ENCODE measurements at regions not wholly inside any gene's neighbourhood (a gene's known extent, or its start where the extent isn't known, plus 50 kb on each side); places are given as distances from the start of the nearest gene placed in this dataset.
A peak's percentile ranks its signal among the peaks of the same experiment; 100 is the strongest.

- no peak for DNase-seq
- no peaks in the 10 kb centered on the region for H3K36me3 ChIP-seq (replicated peaks; ENCODE audit: insufficient read depth, low read length)
- no peak overlapping the region for H3K4me3 ChIP-seq (ENCODE audit: low read length)
- no peaks in the 10 kb centered on the region for H3K27me3 ChIP-seq (replicated peaks; ENCODE audit: insufficient read depth, low read length)
- H3K4me2 ChIP-seq (ENCODE audit: low read depth, low read length), result no peak overlapping the region
- no peak overlapping the region for H3K9ac ChIP-seq (ENCODE audit: low read length)
- H3F3A ChIP-seq (ENCODE audit: insufficient read depth, low read length), result peaks cover 23% of the 10 kb centered on the region
- peaks cover 44% of the 10 kb centered on the region for H3K4me1 ChIP-seq (ENCODE audit: low read length)
- H3K9me2 ChIP-seq (replicated peaks; ENCODE audit: insufficient read depth, low read length), result no peaks in the 10 kb centered on the region
- peak overlapping the region; percentile 95 for H3K27ac ChIP-seq (ENCODE audit: low read length)
- H4K20me1 ChIP-seq (ENCODE audit: insufficient read depth, low read length), result no peaks in the 10 kb centered on the region
- no peaks in the 10 kb centered on the region for H3K9me3 ChIP-seq (replicated peaks; ENCODE audit: insufficient read depth, low read length)
- no peaks in the 10 kb centered on the region for H3K79me2 ChIP-seq (ENCODE audit: low read length)
- peak overlapping the region; percentile 17; the same call in 1 of the 2 replicates for H2AFZ ChIP-seq (ENCODE audit: low read length)
- TF ChIP-seq CTCF (IDR thresholded peaks at IDR 0.05; ENCODE audit: low read length) (no peak), EZH2phosphoT487 (IDR thresholded peaks at IDR 0.05; ENCODE audit: low read length) (no peak), EZH2 (optimal IDR thresholded peaks at IDR 0.05; ENCODE audit: low read depth, low read length) (no peak)
These were observed 1235.2 kb downstream of the TBC1D22A start for GRCh38 chr22:47997612-47998011.

GRCh38 chr22:47997052-47997590, 1234.7 kb downstream of the TBC1D22A start:
- peaks cover 23% of the 10 kb centered on the region for H3F3A ChIP-seq (ENCODE audit: insufficient read depth, low read length)
- no peaks in the 10 kb centered on the region for H4K20me1 ChIP-seq (ENCODE audit: insufficient read depth, low read length)
- H3K9ac ChIP-seq (ENCODE audit: low read length), result no peak overlapping the region
- no peak overlapping the region for H3K4me3 ChIP-seq (ENCODE audit: low read length)
- no peaks in the 10 kb centered on the region for H3K9me3 ChIP-seq (replicated peaks; ENCODE audit: insufficient read depth, low read length)
- DNase-seq, result peak; percentile 21
- peaks cover 47% of the 10 kb centered on the region for H3K4me1 ChIP-seq (ENCODE audit: low read length)
- H3K9me2 ChIP-seq (replicated peaks; ENCODE audit: insufficient read depth, low read length), result no peaks in the 10 kb centered on the region
- H3K4me2 ChIP-seq (ENCODE audit: low read depth, low read length), result peak overlapping the region; percentile 15; the same call in 1 of the 2 replicates
- no peaks in the 10 kb centered on the region for H3K79me2 ChIP-seq (ENCODE audit: low read length)
- peak overlapping the region; percentile 95 for H3K27ac ChIP-seq (ENCODE audit: low read length)
- H2AFZ ChIP-seq (ENCODE audit: low read length), result peak overlapping the region; percentile 17; the same call in 1 of the 2 replicates
- H3K27me3 ChIP-seq (replicated peaks; ENCODE audit: insufficient read depth, low read length), result no peaks in the 10 kb centered on the region
- no peaks in the 10 kb centered on the region for H3K36me3 ChIP-seq (replicated peaks; ENCODE audit: insufficient read depth, low read length)
- TF ChIP-seq EZH2phosphoT487 (IDR thresholded peaks at IDR 0.05; ENCODE audit: low read length) (no peak), CTCF (IDR thresholded peaks at IDR 0.05; ENCODE audit: low read length) (no peak), EZH2 (optimal IDR thresholded peaks at IDR 0.05; ENCODE audit: low read depth, low read length) (no peak)

GRCh38 chr22:47996446-47996857, 1234.0 kb downstream of the TBC1D22A start:
- Histone ChIP-seq H3F3A (ENCODE audit: insufficient read depth, low read length) (peaks cover 23% of the 10 kb centered on the region), H3K79me2 (ENCODE audit: low read length) (no peaks in the 10 kb centered on the region), H4K20me1 (ENCODE audit: insufficient read depth, low read length) (no peaks in the 10 kb centered on the region), H3K9me2 (replicated peaks; ENCODE audit: insufficient read depth, low read length) (no peaks in the 10 kb centered on the region), H3K27me3 (replicated peaks; ENCODE audit: insufficient read depth, low read length) (no peaks in the 10 kb centered on the region), H3K27ac (ENCODE audit: low read length) (peak overlapping the region; percentile 95), H3K9me3 (replicated peaks; ENCODE audit: insufficient read depth, low read length) (no peaks in the 10 kb centered on the region), H3K4me3 (ENCODE audit: low read length) (no peak overlapping the region), H2AFZ (ENCODE audit: low read length) (no peak overlapping the region), H3K4me2 (ENCODE audit: low read depth, low read length) (peak overlapping the region; percentile 26; the same call in 1 of the 2 replicates), H3K36me3 (replicated peaks; ENCODE audit: insufficient read depth, low read length) (no peaks in the 10 kb centered on the region), H3K9ac (ENCODE audit: low read length) (no peak overlapping the region; the same call in 1 of the 2 replicates), H3K4me1 (ENCODE audit: low read length) (peaks cover 50% of the 10 kb centered on the region)
- no peak for TF ChIP-seq CTCF (IDR thresholded peaks at IDR 0.05; ENCODE audit: low read length)
- TF ChIP-seq EZH2phosphoT487 (IDR thresholded peaks at IDR 0.05; ENCODE audit: low read length), result no peak
- no peak for TF ChIP-seq EZH2 (optimal IDR thresholded peaks at IDR 0.05; ENCODE audit: low read depth, low read length)
- peak; percentile 99 for DNase-seq

Measured in MM.1S (cell line).